Thyroid gland (tissue), 4 donors: ENCODE measurements at regions not wholly inside any gene's neighbourhood (a gene's known extent, or its start where the extent isn't known, plus 50 kb on each side); places are given as distances from the start of the nearest gene placed in this dataset.

Source experiments
- CTCF ChIP-seq, 6 experiments: fragments of 200-600 bp in 3 of 6; fragments of 450-650 bp in 3 of 6; sonication (generic) in 3 of 6; IDR thresholded peaks; one replicate each; pipeline ENCODE4 v1.5.1; 2016 to 2019; ENCODE audit warnings: antibody characterized with exemption in 6 of 6, mild to moderate bottlenecking in 2 of 6, inconsistent platforms in 1 of 6, moderate library complexity in 1 of 6
- POLR2A ChIP-seq, 2 donors: fragments of 450-650 bp; IDR thresholded peaks; one replicate each; pipeline ENCODE4 v1.6.1; 2017; ENCODE audit warnings: antibody characterized with exemption in 2 of 2, mild to moderate bottlenecking in 2 of 2, moderate library complexity in 1 of 2

- TF ChIP-seq CTCF (IDR thresholded peaks at IDR 0.05) (no peak), POLR2A (IDR thresholded peaks at IDR 0.05) (no peak)
Observed at GRCh38 chr2:155035308-155035707, 336.8 kb downstream of the KCNJ3 start.
